Adrenal gland (tissue), 9 donors: ENCODE measurements at regions not wholly inside any gene's neighbourhood (a gene's known extent, or its start where the extent isn't known, plus 50 kb on each side); places are given as distances from the start of the nearest gene placed in this dataset.

Experiments
- DNase-seq, 7 donors: peaks; one replicate each; pipeline ENCODE4 v3.0.0-alpha.2; 2019 to 2020
- H3K27ac ChIP-seq, 5 donors: fragments of 200-600 bp; sonication (generic) in 4 of 5; 1 replicate in 3 of 5; 2 replicates in 2 of 5; pipeline versions ENCODE4 v1.5.1 to v1.8.0; 2016 to 2020; ENCODE audit warnings: mild to moderate bottlenecking in 1 of 5
- H3K27me3 ChIP-seq: fragments of 200-600 bp; 2 replicates; pipeline ENCODE4 v1.8.0; 2021
- H3K36me3 ChIP-seq, 2 donors: fragments of 200-600 bp; replicated peaks in 1 of 2; 1 replicate in 1 of 2; 2 replicates in 1 of 2; pipeline versions ENCODE4 v1.5.1 to v1.8.0; 2018 to 2022
- H3K4me1 ChIP-seq, 2 donors: fragments of 200-600 bp; replicated peaks in 1 of 2; 1 replicate in 1 of 2; 2 replicates in 1 of 2; pipeline versions ENCODE4 v1.5.1 to v1.8.0; 2018 to 2021
- H3K4me3 ChIP-seq, 4 donors: fragments of 200-600 bp; sonication (generic) in 3 of 4; one replicate each; pipeline ENCODE4 v1.5.1; 2016 to 2018
- H3K9me3 ChIP-seq, 3 donors: fragments of 200-600 bp; sonication (generic) in 1 of 3; replicated peaks in 1 of 3; 1 replicate in 2 of 3; 2 replicates in 1 of 3; pipeline versions ENCODE4 v1.5.1 to v1.8.0; 2016 to 2021
- CTCF ChIP-seq, 6 experiments: fragments of 450-650 bp in 4 of 6; fragments of 200-600 bp in 2 of 6; sonication (generic) in 1 of 6; IDR thresholded peaks; 1 replicate in 5 of 6; 2 replicates in 1 of 6; pipeline versions ENCODE4 v1.5.1 to v1.8.0; 2016 to 2021; ENCODE audit warnings: antibody characterized with exemption in 6 of 6, mild to moderate bottlenecking in 2 of 6, moderate library complexity in 1 of 6
- POLR2A ChIP-seq, 2 donors: fragments of 450-650 bp; IDR thresholded peaks; one replicate each; pipeline ENCODE4 v1.6.1; 2017; ENCODE audit warnings: antibody characterized with exemption in 2 of 2, mild to moderate bottlenecking in 2 of 2, moderate library complexity in 1 of 2
- WGBS, 4 donors: extraction: QIAGEN DNeasy Blood & Tissue Kit in 2 of 4; methylation state at CpG; one replicate each; pipeline versions ENCODE4 v1.1.5 to v1.1.7; 2013 to 2017; 5-methylcytosine and 5-hydroxymethylcytosine counted together
- intact Hi-C, 2 donors: fragments of 100-400 bp; cut with DNase I; formaldehyde crosslinking; loops; one replicate each; pipeline versions ENCODE4 v1.14.1 to v1.15.0; 2022 to 2023
- donor health status: healthy with polysubstance abuse.
- donor health status: Bipolar disorder and iron deficiency.
- donor health status: DM: yes; HTN: yes; CAD: no.
- donor health status: DM: no; HTN: no; CAD: no.
- donor health status: DM: no; HTN: no; CAD: no.

- Histone ChIP-seq H3K4me1 (no peaks in the 10 kb centered on the region), H3K27me3 (peaks cover 5% of the 10 kb centered on the region), H3K9me3 (no peaks in the 10 kb centered on the region), H3K27ac (no peak overlapping the region), H3K4me3 (no peak overlapping the region), H3K36me3 (no peaks in the 10 kb centered on the region)
- no peak for TF ChIP-seq POLR2A (IDR thresholded peaks at IDR 0.05)
- TF ChIP-seq CTCF (IDR thresholded peaks at IDR 0.05) = no peak
- 63 to 81% (median 77%) methylated on average over 9 of the region's 9 CpGs for WGBS, 4 donors
- intact Hi-C loops = no loop called here
- DNase-seq = peak in 1 of 7 donors; percentile 14
These were observed 346.8 kb downstream of the TCERG1L start for GRCh38 chr10:130964771-130965170.

DNA sequence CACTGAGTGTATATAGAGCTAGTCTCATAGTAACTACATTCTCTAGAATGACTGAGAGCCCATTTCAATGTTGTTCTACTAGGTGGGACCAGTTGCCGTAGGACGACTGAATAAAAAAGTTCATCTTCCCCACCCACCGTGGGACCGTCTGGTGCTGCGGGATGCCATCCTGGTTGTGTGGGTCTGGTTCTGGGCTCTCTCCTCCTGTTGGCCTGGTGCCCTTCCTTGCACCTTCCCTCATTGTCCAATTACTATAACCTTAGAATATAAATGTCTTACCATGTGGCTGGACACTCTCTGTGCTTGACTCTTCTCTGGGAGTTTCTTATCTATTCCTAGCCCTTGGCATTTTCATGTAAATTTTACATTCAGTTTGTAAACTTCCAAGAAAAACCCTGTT is 344.4 kb downstream of the TCERG1L start:
- 74 to 89% (median 84%) methylated on average over 5 of the region's 5 CpGs for WGBS, 4 donors
- Histone ChIP-seq H3K4me1 (no peaks in the 10 kb centered on the region), H3K9me3 (no peaks in the 10 kb centered on the region), H3K27me3 (peaks cover 5% of the 10 kb centered on the region), H3K4me3 (no peak overlapping the region), H3K27ac (no peak overlapping the region), H3K36me3 (no peaks in the 10 kb centered on the region)
- peak in 1 of 7 donors; percentile 18 for DNase-seq
- TF ChIP-seq POLR2A (IDR thresholded peaks at IDR 0.05) = no peak
- no peak for TF ChIP-seq CTCF (IDR thresholded peaks at IDR 0.05)
- intact Hi-C loops = no loop called here

GRCh38 chr10:130967784-130968183 is 343.7 kb downstream of the TCERG1L start:
- peak in 1 of 7 donors; percentile 2 for DNase-seq
- Histone ChIP-seq H3K27ac (no peak overlapping the region), H3K27me3 (peaks cover 1% of the 10 kb centered on the region), H3K36me3 (no peaks in the 10 kb centered on the region), H3K9me3 (no peaks in the 10 kb centered on the region), H3K4me1 (no peaks in the 10 kb centered on the region), H3K4me3 (no peak overlapping the region)
- TF ChIP-seq CTCF (IDR thresholded peaks at IDR 0.05) = no peak
- WGBS, 4 donors = 56 to 66% (median 60%) methylated on average over 3 of the region's 3 CpGs
- intact Hi-C loops = no loop called here

DNA sequence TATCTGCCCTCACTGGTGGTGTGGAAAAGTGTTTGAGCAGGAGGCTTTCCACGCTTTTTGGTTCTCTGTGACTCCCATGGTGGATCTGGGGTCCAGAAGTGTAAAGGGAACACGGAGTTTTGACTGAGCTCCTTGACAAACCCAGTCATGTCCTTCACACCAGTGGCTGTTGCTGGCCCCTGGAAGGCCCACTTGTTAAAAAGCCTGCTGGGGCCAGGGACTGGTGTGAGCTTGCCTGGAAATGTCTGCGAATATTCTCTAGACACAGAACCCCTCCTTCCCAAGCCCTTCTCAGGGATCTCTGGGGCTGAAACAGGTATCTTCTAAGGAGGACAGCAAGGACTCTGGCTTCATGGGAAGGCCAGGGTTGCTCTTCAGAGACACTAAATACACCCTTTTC is 343.0 kb downstream of the TCERG1L start:
- 69 to 81% (median 81%) methylated on average over 2 to 3 of the region's 3 CpGs for WGBS, 4 donors
- intact Hi-C loops = no loop called here

More for the DNA sequence above, 343.0 kb downstream of the TCERG1L start:
- Histone ChIP-seq H3K4me1 (no peaks in the 10 kb centered on the region), H3K27ac (no peak overlapping the region), H3K9me3 (no peaks in the 10 kb centered on the region), H3K36me3 (no peaks in the 10 kb centered on the region), H3K27me3 (no peaks in the 10 kb centered on the region), H3K4me3 (no peak overlapping the region)
- DNase-seq = peak in 1 of 7 donors; percentile 17
- TF ChIP-seq CTCF (IDR thresholded peaks at IDR 0.05) = no peak
- TF ChIP-seq POLR2A (IDR thresholded peaks at IDR 0.05) = no peak
